ENCODE measurements at regions not wholly inside any gene's neighbourhood (a gene's known extent, or its start where the extent isn't known, plus 50 kb on each side); places are given as distances from the start of the nearest gene placed in this dataset.

DNA sequence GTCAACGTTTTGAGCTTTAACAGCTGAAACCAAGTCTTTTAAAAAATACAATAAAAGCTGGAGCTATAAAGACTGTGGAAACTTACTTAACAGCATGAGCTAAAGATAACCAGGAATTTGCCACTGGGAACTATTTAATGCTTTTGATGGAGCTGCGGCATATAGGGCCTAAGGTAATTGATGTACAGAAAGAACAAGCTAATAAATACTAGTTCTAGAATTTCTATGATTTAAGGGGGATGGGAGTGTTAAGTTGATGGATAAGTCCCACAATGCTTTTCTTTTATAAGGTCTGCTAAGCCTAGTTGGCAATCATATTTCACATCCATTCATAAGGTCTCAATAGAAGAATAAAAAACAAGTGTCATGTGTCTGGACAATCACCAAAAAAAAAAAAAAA, 334.0 kb upstream of the DMAC1 start:
- no peak for TF ChIP-seq CTCF (conservative IDR thresholded peaks at IDR 0.05; ENCODE audit: low read depth, low read length)
- H3K4me3 ChIP-seq (ENCODE audit: low read depth, low read length) = no peak overlapping the region
- no peak for DNase-seq (ENCODE audit: low read depth)

DNA sequence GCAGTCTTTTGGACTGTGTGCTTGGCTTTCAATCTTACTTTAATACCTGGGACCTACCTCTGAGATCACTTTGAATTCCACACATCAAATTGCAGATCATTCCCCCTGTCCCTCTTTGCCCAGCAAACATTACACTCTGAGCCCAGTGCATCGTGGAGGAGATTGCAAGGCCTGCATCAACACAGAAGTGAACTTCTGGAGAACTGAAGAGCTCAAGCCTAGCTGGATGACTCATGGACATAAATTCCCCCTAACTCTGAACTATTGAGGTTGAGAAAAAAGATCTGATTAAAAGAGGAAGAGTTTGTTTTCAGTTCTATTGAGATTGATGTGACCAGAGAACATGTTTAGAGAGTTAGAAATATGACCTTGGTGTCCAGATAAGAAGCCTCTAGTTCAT, 316.0 kb upstream of the DMAC1 start:
- no peak for TF ChIP-seq CTCF (conservative IDR thresholded peaks at IDR 0.05; ENCODE audit: low read depth, low read length)
- DNase-seq (ENCODE audit: low read depth) = no peak
- no peak overlapping the region for H3K4me3 ChIP-seq (ENCODE audit: low read depth, low read length)

DNA sequence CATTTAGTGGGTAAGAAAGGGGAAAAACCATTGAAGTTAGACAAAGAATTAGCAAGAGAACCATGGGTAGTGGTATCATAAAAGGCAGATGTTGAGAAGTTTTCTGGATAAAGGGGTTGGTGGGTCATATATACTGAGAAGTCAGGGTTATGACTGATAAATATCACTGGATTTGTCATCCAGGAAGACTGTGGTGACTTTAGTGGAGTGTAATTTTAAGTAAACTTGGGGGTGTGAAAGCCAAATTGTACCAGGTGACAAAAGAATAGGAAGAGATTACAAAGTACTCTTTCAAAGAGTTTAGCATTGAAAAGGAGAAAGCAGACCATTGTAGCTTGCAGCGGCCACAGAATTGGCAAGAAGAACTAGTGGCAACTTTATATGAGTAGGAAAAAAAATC, 315.2 kb upstream of the DMAC1 start:
- TF ChIP-seq CTCF (conservative IDR thresholded peaks at IDR 0.05; ENCODE audit: low read depth, low read length) = no peak
- H3K4me3 ChIP-seq (ENCODE audit: low read depth, low read length) = no peak overlapping the region
- no peak for DNase-seq (ENCODE audit: low read depth)

GRCh38 chr9:8106362-8106761, 306.8 kb upstream of the DMAC1 start:
- TF ChIP-seq CTCF (conservative IDR thresholded peaks at IDR 0.05; ENCODE audit: low read depth, low read length) = no peak
- H3K4me3 ChIP-seq (ENCODE audit: low read depth, low read length) = no peak overlapping the region
- no peak for DNase-seq (ENCODE audit: low read depth)

DNA sequence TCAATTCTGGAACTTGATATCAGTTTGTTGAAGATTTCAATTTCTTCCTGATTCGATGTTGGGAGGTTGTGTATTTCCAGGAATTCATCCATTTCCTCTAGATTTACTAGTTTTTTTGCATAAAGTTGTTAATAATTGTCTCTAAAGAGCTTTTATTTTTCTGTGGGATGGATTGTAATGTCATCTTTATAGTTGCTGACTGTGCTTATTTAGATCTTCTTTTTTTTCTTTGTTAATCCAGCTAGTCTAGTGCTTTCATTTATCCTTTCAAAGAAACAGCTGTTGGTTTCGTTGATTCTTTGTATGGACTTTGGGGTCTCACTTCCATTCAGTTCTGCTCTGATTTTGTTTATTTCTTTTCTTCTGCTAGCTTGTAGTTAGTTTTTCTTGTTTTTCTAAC, 302.0 kb upstream of the DMAC1 start:
- no peak for TF ChIP-seq CTCF (conservative IDR thresholded peaks at IDR 0.05; ENCODE audit: low read depth, low read length)
- DNase-seq (ENCODE audit: low read depth) = no peak
- H3K4me3 ChIP-seq (ENCODE audit: low read depth, low read length) = no peak overlapping the region

DNA sequence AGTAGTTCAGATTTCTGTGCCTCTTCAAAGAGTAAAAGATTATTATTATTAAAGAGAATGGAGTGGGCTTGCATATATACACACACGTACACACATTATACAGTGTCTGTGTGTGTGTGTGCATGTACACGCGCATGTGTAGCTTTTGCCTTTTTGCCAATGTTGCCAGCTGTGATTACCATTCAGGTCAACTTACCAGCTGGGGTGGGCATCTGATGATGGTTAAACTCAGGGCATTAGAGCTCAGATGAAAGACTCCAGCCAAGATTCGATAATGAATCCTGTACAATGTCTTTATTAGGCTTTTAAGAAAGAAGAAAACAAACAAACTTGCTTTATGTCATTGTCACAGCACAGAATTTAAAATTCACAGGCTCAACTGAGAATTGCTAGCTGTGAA, 296.5 kb upstream of the DMAC1 start:
- TF ChIP-seq CTCF (conservative IDR thresholded peaks at IDR 0.05; ENCODE audit: low read depth, low read length) = no peak
- no peak overlapping the region for H3K4me3 ChIP-seq (ENCODE audit: low read depth, low read length)

DNA sequence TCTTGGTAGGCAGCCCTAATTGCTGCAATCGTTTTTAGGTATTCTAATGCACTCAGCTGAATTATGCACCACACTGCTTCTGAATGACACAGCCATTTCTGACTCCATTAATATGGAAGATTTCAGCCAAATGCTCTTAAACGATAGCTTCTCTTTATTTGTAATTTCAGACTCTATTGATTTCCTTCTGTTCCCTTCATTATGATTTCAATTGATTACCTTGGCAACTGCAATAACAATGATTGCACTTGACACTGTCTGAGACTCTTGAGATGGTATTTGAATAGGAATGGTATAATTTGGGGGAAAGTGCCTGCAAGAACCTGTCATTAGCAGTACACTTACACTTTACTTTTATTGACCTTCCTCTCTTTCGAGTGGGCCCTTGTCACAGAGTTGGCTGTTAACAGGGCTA, 296.1 kb upstream of the DMAC1 start:
- no peak for DNase-seq (ENCODE audit: low read depth)
- H3K4me3 ChIP-seq (ENCODE audit: low read depth, low read length) = no peak overlapping the region
- TF ChIP-seq CTCF (conservative IDR thresholded peaks at IDR 0.05; ENCODE audit: low read depth, low read length) = no peak

More for the DNA sequence above, 296.5 kb upstream of the DMAC1 start:
- no peak for DNase-seq (ENCODE audit: low read depth)

All from choroid plexus epithelial cell (primary cell).